ENCODE measurements at regions not wholly inside any gene's neighbourhood (a gene's known extent, or its start where the extent isn't known, plus 50 kb on each side); places are given as distances from the start of the nearest gene placed in this dataset.

GRCh38 chr9:90078988-90079421, 474.2 kb downstream of the GADD45G start:
- H3K23ac ChIP-seq (ENCODE audit: insufficient read length): no peak overlapping the region
- no peak overlapping the region for H3K4ac ChIP-seq (replicated peaks; ENCODE audit: insufficient read length, low read depth, low read length)
- no peak overlapping the region for H4K8ac ChIP-seq (ENCODE audit: extremely low read depth, insufficient read depth, low read length)
- no peak overlapping the region for H2BK12ac ChIP-seq (ENCODE audit: low read depth, low read length)
- H3K9ac ChIP-seq (replicated peaks in 1 of 4; ENCODE audit: extremely low read depth in 1 of 4, low read depth in 3 of 4, low read length in 3 of 4): no peak overlapping the region
- no peaks in the 10 kb centered on the region for H3K9me3 ChIP-seq (ENCODE audit: insufficient read depth in 2 of 2, low read depth in 1 of 2, low read length in 1 of 2)
- no peak overlapping the region for H3K18ac ChIP-seq (ENCODE audit: extremely low read depth, low read length)
- H4K91ac ChIP-seq (replicated peaks; ENCODE audit: insufficient read length, low read length): no peak overlapping the region
- no peak overlapping the region for H2AFZ ChIP-seq (ENCODE audit: low read length)
- H2BK15ac ChIP-seq (ENCODE audit: low read length): no peak overlapping the region
- H3K56ac ChIP-seq (replicated peaks; ENCODE audit: insufficient read length, low read depth, low read length): no peak overlapping the region
- FAIRE-seq: no peak
- H2BK120ac ChIP-seq (replicated peaks; ENCODE audit: low read depth, low read length): no peak overlapping the region
- H4K5ac ChIP-seq (ENCODE audit: insufficient read length, low read depth, low read length): no peak overlapping the region
- DNase-seq (ENCODE audit: low read depth in 1 of 2, low spot score in 2 of 2): no peak
- WGBS, 2 experiments (ENCODE audit: extremely low coverage in 1 of 2, insufficient coverage in 1 of 2, insufficient read length in 1 of 2, insufficient replicate concordance in 2 of 2, low coverage in 1 of 2, low lambda C conversion rate in 2 of 2, missing lambda C conversion rate in 1 of 2): 82% methylated on average over 4 of the region's 4 CpGs; no CpG with 5 or more reads in 1 of the 2 experiments
- ChIA-PET CTCF (ENCODE audit: partially characterized antibody) (interaction anchor here (0.6 to 2.0 kb wide), 7 partner anchors 15 to 771 kb away, joined by 3 to 6 read pairs (median 4); no protein-coding TSS in a partner anchor), POLR2A (ENCODE audit: partially characterized antibody) (no interaction called here)
- no peak overlapping the region for H3K4me3 ChIP-seq (ENCODE audit: extremely low read depth in 1 of 4, insufficient read depth in 2 of 4, low read depth in 3 of 4, low read length in 4 of 4)
- H3K79me2 ChIP-seq (ENCODE audit: control insufficient read depth in 1 of 2, insufficient read depth in 2 of 2, low read length in 2 of 2): no peaks in the 10 kb centered on the region
- no peak overlapping the region for H2BK5ac ChIP-seq (ENCODE audit: low read depth, low read length)
- no peaks in the 10 kb centered on the region for H3K27me3 ChIP-seq (replicated peaks in 1 of 4; ENCODE audit: control insufficient read depth in 3 of 4, extremely low read depth in 1 of 4, insufficient read depth in 3 of 4, low read length in 3 of 4)
- no peak overlapping the region for H2BK20ac ChIP-seq (ENCODE audit: low read length)
- H3K4me2 ChIP-seq (ENCODE audit: insufficient read depth in 1 of 2, low read depth in 2 of 2, low read length in 2 of 2): no peak overlapping the region
- H4K20me1 ChIP-seq (replicated peaks in 1 of 2; ENCODE audit: control insufficient read depth in 1 of 2, insufficient read depth in 2 of 2, low read length in 2 of 2): no peaks in the 10 kb centered on the region
- H3K4me1 ChIP-seq (replicated peaks in 1 of 4; ENCODE audit: control insufficient read depth in 3 of 4, insufficient read depth in 4 of 4, low read length in 3 of 4): no peaks in the 10 kb centered on the region
- H3K79me1 ChIP-seq (ENCODE audit: low read depth, low read length): no peaks in the 10 kb centered on the region
- no peak overlapping the region for H2AK5ac ChIP-seq (ENCODE audit: low read depth, low read length)
- H3K23me2 ChIP-seq (ENCODE audit: low read depth, low read length): no peaks in the 10 kb centered on the region
- no peaks in the 10 kb centered on the region for H3K36me3 ChIP-seq (ENCODE audit: control insufficient read depth in 2 of 4, insufficient read depth in 4 of 4, low read length in 3 of 4)
- H3K14ac ChIP-seq (ENCODE audit: insufficient read length): no peak overlapping the region
- H3K27ac ChIP-seq (ENCODE audit: low read depth, low read length): no peak overlapping the region
- TF ChIP-seq ZNF274 (IDR thresholded peaks at IDR 0.05; ENCODE audit: borderline replicate concordance, extremely low read depth, low read length): no peak
- TF ChIP-seq CBX8 (IDR thresholded peaks at IDR 0.05; ENCODE audit: borderline replicate concordance, low read depth, low read length): no peak
- no peak for TF ChIP-seq JUN (IDR thresholded peaks at IDR 0.05; ENCODE audit: low read depth, low read length)
- TF ChIP-seq CHD2 (IDR thresholded peaks at IDR 0.05; ENCODE audit: low read length): no peak
- TF ChIP-seq E2F6 (IDR thresholded peaks at IDR 0.05): no peak
- no peak for TF ChIP-seq NANOG (IDR thresholded peaks at IDR 0.05; ENCODE audit: insufficient read depth, low read depth, low read length, poor library complexity, severe bottlenecking)
- TF ChIP-seq HDAC2 (IDR thresholded peaks at IDR 0.05; ENCODE audit: borderline replicate concordance in 1 of 2, low read depth in 2 of 2, low read length in 2 of 2): no peak
- no peak for TF ChIP-seq RNF2 (IDR thresholded peaks at IDR 0.05; ENCODE audit: borderline replicate concordance, low read depth, low read length, missing control alignments, poor library complexity, severe bottlenecking)
- TF ChIP-seq RAD21 (IDR thresholded peaks at IDR 0.05 in 1 of 2, conservative IDR thresholded peaks at IDR 0.05 in 1 of 2; ENCODE audit: low read depth in 2 of 2, low read length in 2 of 2): no peak
- no peak for TF ChIP-seq SAP30 (IDR thresholded peaks at IDR 0.05; ENCODE audit: insufficient read depth, insufficient replicate concordance, low read length)
- TF ChIP-seq HDAC6 (IDR thresholded peaks at IDR 0.05; ENCODE audit: low read depth, low read length): no peak
- no peak for TF ChIP-seq GTF2F1 (IDR thresholded peaks at IDR 0.05; ENCODE audit: borderline replicate concordance, low read depth, low read length)

Measured in H1 (cell line).